Naive thymus-derived CD8-positive, alpha-beta T cell (primary cell): ENCODE measurements at regions not wholly inside any gene's neighbourhood (a gene's known extent, or its start where the extent isn't known, plus 50 kb on each side); places are given as distances from the start of the nearest gene placed in this dataset.

Source experiments
- ATAC-seq, 2 donors: fragments of 150-1000 bp; cut with Tn5 transposase in 1 of 2; sonication (Bioruptor Pico), chemical (Tn5 transposase) in 1 of 2; 1 replicate in 1 of 2; 2 replicates in 1 of 2; pipeline ENCODE4 v1.10.0; 2021; ENCODE audit warnings: mild to moderate bottlenecking in 2 of 2, moderate library complexity in 2 of 2
- POLR2A ChIA-PET: fragments of 350-600 bp; sonication (Branson Sonifier 250); formaldehyde crosslinking; loops from one replicate; lab custom pipeline; 2021; ENCODE audit warnings: antibody characterized with exemption; lab: Charles Lee
- DNase-seq, 10 donors: peaks; one replicate each; pipeline versions ENCODE4 v3.0.0 to v3.0.0-alpha.2; 2020 to 2022
- H3K27ac Mint-ChIP-seq, 10 donors: one replicate each; pipeline ENCODE4 v1.8.0; 2020 to 2022; ENCODE audit warnings: mild to moderate bottlenecking in 10 of 10, mixed read lengths in 10 of 10, moderate library complexity in 4 of 10, inconsistent platforms in 1 of 10
- H3K27me3 Mint-ChIP-seq, 5 donors: one replicate each; pipeline ENCODE4 v1.8.0; 2021 to 2022; ENCODE audit warnings: mixed read lengths in 5 of 5
- H3K36me3 Mint-ChIP-seq, 3 donors: one replicate each; pipeline ENCODE4 v1.8.0; 2020 to 2022; ENCODE audit warnings: mixed read lengths in 3 of 3, mild to moderate bottlenecking in 2 of 3, inconsistent platforms in 1 of 3
- H3K4me1 Mint-ChIP-seq, 4 donors: one replicate each; pipeline ENCODE4 v1.8.0; 2021 to 2022; ENCODE audit warnings: mixed read lengths in 4 of 4
- H3K4me3 Mint-ChIP-seq, 10 donors: one replicate each; pipeline ENCODE4 v1.8.0; 2020 to 2022; ENCODE audit warnings: mild to moderate bottlenecking in 10 of 10, mixed read lengths in 10 of 10, moderate library complexity in 6 of 10, inconsistent platforms in 1 of 10
- H3K9me3 Mint-ChIP-seq, 9 donors: one replicate each; pipeline ENCODE4 v1.8.0; 2020 to 2022; ENCODE audit warnings: mixed read lengths in 9 of 9, mild to moderate bottlenecking in 3 of 9, inconsistent platforms in 1 of 9, moderate library complexity in 1 of 9

GRCh38 chr3:24999357-24999756, 428.7 kb upstream of the RARB start:
- Mint-ChIP-seq H3K4me3 (no peak overlapping the region), H3K4me1 (no peaks in the 10 kb centered on the region), H3K36me3 (no peaks in the 10 kb centered on the region), H3K9me3 (peaks cover 0 to 13% (median 0%) of the 10 kb centered on the region in 9 donors), H3K27ac (no peak overlapping the region), H3K27me3 (no peaks in the 10 kb centered on the region)
- DNase-seq (no peak), ATAC-seq (no peak)
- POLR2A ChIA-PET = no interaction called here

GRCh38 chr3:25000971-25001591, 427.0 kb upstream of the RARB start:
- ATAC-seq (no peak), DNase-seq (no peak)
- H3K36me3 Mint-ChIP-seq = no peaks in the 10 kb centered on the region
- no peaks in the 10 kb centered on the region for H3K4me1 Mint-ChIP-seq
- POLR2A ChIA-PET = no interaction called here
- H3K4me3 Mint-ChIP-seq = no peak overlapping the region
- peaks cover 0 to 10% (median 2%) of the 10 kb centered on the region in 9 donors for H3K9me3 Mint-ChIP-seq
- no peak overlapping the region for H3K27ac Mint-ChIP-seq
- no peaks in the 10 kb centered on the region for H3K27me3 Mint-ChIP-seq

- H3K27me3 Mint-ChIP-seq = no peaks in the 10 kb centered on the region
- no peak overlapping the region for H3K4me3 Mint-ChIP-seq
- POLR2A ChIA-PET = no interaction called here
- H3K27ac Mint-ChIP-seq = no peak overlapping the region
- ATAC-seq (no peak), DNase-seq (no peak)
- H3K4me1 Mint-ChIP-seq = no peaks in the 10 kb centered on the region
- peaks cover 0 to 6% (median 2%) of the 10 kb centered on the region in 9 donors for H3K9me3 Mint-ChIP-seq
- no peaks in the 10 kb centered on the region for H3K36me3 Mint-ChIP-seq
Observed at GRCh38 chr3:25002052-25002451, 426.0 kb upstream of the RARB start.

- Mint-ChIP-seq H3K36me3 (no peaks in the 10 kb centered on the region), H3K9me3 (peaks cover 0 to 6% (median 2%) of the 10 kb centered on the region in 9 donors), H3K27me3 (no peaks in the 10 kb centered on the region), H3K27ac (no peak overlapping the region), H3K4me1 (no peaks in the 10 kb centered on the region), H3K4me3 (no peak overlapping the region)
- ATAC-seq (no peak), DNase-seq (no peak)
- POLR2A ChIA-PET = no interaction called here
Observed at GRCh38 chr3:25007974-25008658, 419.9 kb upstream of the RARB start.

- Mint-ChIP-seq H3K4me1 (no peaks in the 10 kb centered on the region), H3K27ac (no peak overlapping the region), H3K27me3 (peaks cover 0 to 2% (median 0%) of the 10 kb centered on the region in 5 donors), H3K9me3 (peaks cover 0 to 9% (median 3%) of the 10 kb centered on the region in 9 donors), H3K36me3 (no peaks in the 10 kb centered on the region), H3K4me3 (no peak overlapping the region)
- no peak for DNase-seq
- ATAC-seq = no peak
- POLR2A ChIA-PET = no interaction called here
Observed at GRCh38 chr3:25009665-25010064, 418.4 kb upstream of the RARB start.

GRCh38 chr3:25015599-25015998, 412.5 kb upstream of the RARB start:
- POLR2A ChIA-PET = no interaction called here
- DNase-seq = no peak
- no peak for ATAC-seq
- peaks cover 0 to 15% (median 3%) of the 10 kb centered on the region in 9 donors for H3K9me3 Mint-ChIP-seq
- peaks cover 0 to 2% (median 0%) of the 10 kb centered on the region in 5 donors for H3K27me3 Mint-ChIP-seq
- H3K4me3 Mint-ChIP-seq = no peak overlapping the region
- H3K4me1 Mint-ChIP-seq = no peaks in the 10 kb centered on the region
- no peaks in the 10 kb centered on the region for H3K36me3 Mint-ChIP-seq
- no peak overlapping the region for H3K27ac Mint-ChIP-seq

GRCh38 chr3:25018909-25019308, 409.2 kb upstream of the RARB start:
- Mint-ChIP-seq H3K4me1 (no peaks in the 10 kb centered on the region), H3K27ac (no peak overlapping the region), H3K36me3 (no peaks in the 10 kb centered on the region), H3K4me3 (no peak overlapping the region), H3K9me3 (peaks cover 0 to 15% (median 0%) of the 10 kb centered on the region in 9 donors), H3K27me3 (no peaks in the 10 kb centered on the region)
- ATAC-seq (no peak), DNase-seq (no peak)
- POLR2A ChIA-PET = no interaction called here

GRCh38 chr3:25019506-25019905, 408.6 kb upstream of the RARB start:
- POLR2A ChIA-PET = no interaction called here
- Mint-ChIP-seq H3K27ac (no peak overlapping the region), H3K4me3 (no peak overlapping the region), H3K9me3 (peaks cover 0 to 15% (median 0%) of the 10 kb centered on the region in 9 donors), H3K36me3 (no peaks in the 10 kb centered on the region), H3K27me3 (no peaks in the 10 kb centered on the region), H3K4me1 (no peaks in the 10 kb centered on the region)
- no peak for ATAC-seq
- no peak for DNase-seq

- ATAC-seq = no peak
- DNase-seq = no peak
- peaks cover 0 to 11% (median 0%) of the 10 kb centered on the region in 9 donors for H3K9me3 Mint-ChIP-seq
- no peaks in the 10 kb centered on the region for H3K27me3 Mint-ChIP-seq
- H3K36me3 Mint-ChIP-seq = no peaks in the 10 kb centered on the region
- POLR2A ChIA-PET = no interaction called here
- H3K27ac Mint-ChIP-seq = no peak overlapping the region
- no peaks in the 10 kb centered on the region for H3K4me1 Mint-ChIP-seq
- no peak overlapping the region for H3K4me3 Mint-ChIP-seq
Observed at GRCh38 chr3:25021816-25022215, 406.2 kb upstream of the RARB start.

GRCh38 chr3:25023876-25024275, 404.2 kb upstream of the RARB start:
- no peak overlapping the region for H3K27ac Mint-ChIP-seq
- DNase-seq (no peak), ATAC-seq (no peak)
- no peak overlapping the region for H3K4me3 Mint-ChIP-seq
- H3K4me1 Mint-ChIP-seq = no peaks in the 10 kb centered on the region
- H3K9me3 Mint-ChIP-seq = peaks cover 0 to 2% (median 0%) of the 10 kb centered on the region in 9 donors
- peaks cover 0 to 2% (median 0%) of the 10 kb centered on the region in 5 donors for H3K27me3 Mint-ChIP-seq
- POLR2A ChIA-PET = no interaction called here
- H3K36me3 Mint-ChIP-seq = no peaks in the 10 kb centered on the region

GRCh38 chr3:25025236-25025635, 402.8 kb upstream of the RARB start:
- H3K27ac Mint-ChIP-seq = no peak overlapping the region
- H3K9me3 Mint-ChIP-seq = peaks cover 0 to 3% (median 0%) of the 10 kb centered on the region in 9 donors
- no peaks in the 10 kb centered on the region for H3K4me1 Mint-ChIP-seq
- no peak for ATAC-seq
- no peak for DNase-seq
- H3K4me3 Mint-ChIP-seq = no peak overlapping the region
- peaks cover 0 to 3% (median 0%) of the 10 kb centered on the region in 5 donors for H3K27me3 Mint-ChIP-seq
- POLR2A ChIA-PET = no interaction called here
- no peaks in the 10 kb centered on the region for H3K36me3 Mint-ChIP-seq

- POLR2A ChIA-PET = no interaction called here
- Mint-ChIP-seq H3K27me3 (peaks cover 0 to 3% (median 0%) of the 10 kb centered on the region in 5 donors), H3K27ac (no peak overlapping the region), H3K4me3 (no peak overlapping the region), H3K9me3 (peaks cover 0 to 3% (median 0%) of the 10 kb centered on the region in 9 donors), H3K4me1 (no peaks in the 10 kb centered on the region), H3K36me3 (no peaks in the 10 kb centered on the region)
- DNase-seq = no peak
- ATAC-seq = no peak
Observed at GRCh38 chr3:25027650-25028049, 400.4 kb upstream of the RARB start.

- no peak overlapping the region for H3K4me3 Mint-ChIP-seq
- H3K9me3 Mint-ChIP-seq = peaks cover 0 to 3% (median 0%) of the 10 kb centered on the region in 9 donors
Observed at GRCh38 chr3:25029820-25030219, 398.2 kb upstream of the RARB start.

More at GRCh38 chr3:25029820-25030219, 398.2 kb upstream of the RARB start:
- DNase-seq (no peak), ATAC-seq (no peak)
- Mint-ChIP-seq H3K4me1 (no peaks in the 10 kb centered on the region), H3K27ac (no peak overlapping the region), H3K27me3 (peaks cover 0 to 3% (median 0%) of the 10 kb centered on the region in 5 donors), H3K36me3 (no peaks in the 10 kb centered on the region)
- POLR2A ChIA-PET = no interaction called here
